Liver (tissue), 8 donors: ENCODE measurements at regions not wholly inside any gene's neighbourhood (a gene's known extent, or its start where the extent isn't known, plus 50 kb on each side); places are given as distances from the start of the nearest gene placed in this dataset.

Source experiments
- DNase-seq: peaks from one replicate; pipeline ENCODE4 v3.0.0-alpha.2; 2017; ENCODE audit warnings: low spot score
- H3K27ac ChIP-seq, 2 donors: one replicate each; pipeline ENCODE4 v1.7.0; 2013; ENCODE audit warnings: inconsistent platforms in 2 of 2, low read length in 2 of 2, control low read depth in 1 of 2, low read depth in 1 of 2, mild to moderate bottlenecking in 1 of 2
- H3K27me3 ChIP-seq, 4 donors: one replicate each; pipeline versions ENCODE4 v1.6.1 to v1.7.0; 2013; ENCODE audit warnings: low read length in 3 of 4, inconsistent platforms in 1 of 4, mild to moderate bottlenecking in 1 of 4, moderate library complexity in 1 of 4; ENCODE audit not compliant: control insufficient read depth in 4 of 4, insufficient read depth in 4 of 4
- H3K36me3 ChIP-seq, 4 donors: one replicate each; pipeline versions ENCODE4 v1.6.1 to v1.7.0; 2013; ENCODE audit warnings: low read length in 3 of 4, mild to moderate bottlenecking in 3 of 4, low read depth in 1 of 4, moderate library complexity in 1 of 4; ENCODE audit not compliant: control insufficient read depth in 4 of 4, insufficient read depth in 3 of 4
- H3K4me1 ChIP-seq, 4 donors: one replicate each; pipeline versions ENCODE4 v1.6.1 to v1.7.0; 2013; ENCODE audit warnings: low read length in 3 of 4, mild to moderate bottlenecking in 3 of 4, moderate library complexity in 1 of 4; ENCODE audit not compliant: control insufficient read depth in 4 of 4, insufficient read depth in 4 of 4
- H3K4me3 ChIP-seq, 3 donors: one replicate each; pipeline versions ENCODE4 v1.6.1 to v1.7.0; 2013; ENCODE audit warnings: low read length in 3 of 3, control low read depth in 1 of 3, low read depth in 1 of 3, mild to moderate bottlenecking in 1 of 3
- H3K9ac ChIP-seq, 2 donors: one replicate each; pipeline ENCODE4 v1.7.0; 2013; ENCODE audit warnings: low read length in 2 of 2, mild to moderate bottlenecking in 2 of 2, moderate library complexity in 2 of 2, control low read depth in 1 of 2, low read depth in 1 of 2
- H3K9me3 ChIP-seq, 4 donors: one replicate each; pipeline versions ENCODE4 v1.6.1 to v1.7.0; 2013; ENCODE audit warnings: low read length in 3 of 4; ENCODE audit not compliant: control insufficient read depth in 4 of 4
- ATF3 ChIP-seq: IDR thresholded peaks from 2 replicates; pipeline ENCODE4 v1.6.1; 2016; ENCODE audit warnings: antibody characterized with exemption
- CTCF ChIP-seq: fragments of 150-350 bp; IDR thresholded peaks from 2 replicates; pipeline ENCODE4 v1.5.1; 2017; ENCODE audit warnings: improper control_type of control experiment, low read depth, low read length; ENCODE audit not compliant: missing input control
- EGR1 ChIP-seq, 2 donors: IDR thresholded peaks; 2 replicates each; pipeline ENCODE4 v1.6.1; 2016 to 2018; ENCODE audit warnings: antibody characterized with exemption in 2 of 2, low read depth in 2 of 2
- FOXA1 ChIP-seq: IDR thresholded peaks from 2 replicates; pipeline ENCODE4 v1.6.1; 2016; ENCODE audit warnings: antibody characterized with exemption
- FOXA2 ChIP-seq: IDR thresholded peaks from 2 replicates; pipeline ENCODE4 v1.6.1; 2016; ENCODE audit warnings: antibody characterized with exemption
- GABPA ChIP-seq, 2 donors: IDR thresholded peaks in 1 of 2; conservative IDR thresholded peaks in 1 of 2; 2 replicates each; pipeline ENCODE4 v1.6.1; 2016; ENCODE audit warnings: antibody characterized with exemption in 2 of 2, mild to moderate bottlenecking in 1 of 2, moderate library complexity in 1 of 2
- HNF4A ChIP-seq, 2 donors: conservative IDR thresholded peaks; 2 replicates each; pipeline ENCODE4 v1.6.1; 2016; ENCODE audit warnings: antibody characterized with exemption in 2 of 2, mild to moderate bottlenecking in 2 of 2
- HNF4G ChIP-seq: IDR thresholded peaks from 2 replicates; pipeline ENCODE4 v1.6.1; 2016; ENCODE audit warnings: antibody characterized with exemption
- JUND ChIP-seq, 2 donors: IDR thresholded peaks; 2 replicates each; pipeline ENCODE4 v1.6.1; 2016; ENCODE audit warnings: antibody characterized with exemption in 2 of 2
- MAX ChIP-seq: IDR thresholded peaks from 2 replicates; pipeline ENCODE4 v1.6.1; 2016; ENCODE audit warnings: antibody characterized with exemption
- NR2F2 ChIP-seq: IDR thresholded peaks from 2 replicates; pipeline ENCODE4 v1.6.1; 2016; ENCODE audit warnings: antibody characterized with exemption
- RAD21 ChIP-seq, 2 donors: IDR thresholded peaks; 2 replicates each; pipeline ENCODE4 v1.6.1; 2016; ENCODE audit warnings: antibody characterized with exemption in 2 of 2, mild to moderate bottlenecking in 2 of 2
- REST ChIP-seq: IDR thresholded peaks from 2 replicates; pipeline ENCODE4 v1.6.1; 2016; ENCODE audit warnings: antibody characterized with exemption, mild to moderate bottlenecking
- RXRA ChIP-seq, 2 donors: IDR thresholded peaks; 2 replicates each; pipeline ENCODE4 v1.6.1; 2017 to 2018; ENCODE audit warnings: antibody characterized with exemption in 2 of 2, mild to moderate bottlenecking in 1 of 2
- SP1 ChIP-seq: IDR thresholded peaks from 2 replicates; pipeline ENCODE4 v1.6.1; 2018; ENCODE audit warnings: antibody characterized with exemption, mild to moderate bottlenecking
- TAF1 ChIP-seq: conservative IDR thresholded peaks from 2 replicates; pipeline ENCODE4 v1.6.1; 2016; ENCODE audit warnings: antibody characterized with exemption, mild to moderate bottlenecking
- YY1 ChIP-seq: IDR thresholded peaks from 2 replicates; pipeline ENCODE4 v1.6.1; 2016; ENCODE audit warnings: antibody characterized with exemption, mild to moderate bottlenecking
- ZBTB33 ChIP-seq: IDR thresholded peaks from 2 replicates; pipeline ENCODE4 v1.6.1; 2016; ENCODE audit warnings: antibody characterized with exemption
- WGBS: extraction: QIAGEN DNeasy Blood & Tissue Kit; methylation state at CpG from one replicate; pipeline ENCODE4 v1.1.7; 2013; 5-methylcytosine and 5-hydroxymethylcytosine counted together
- donor health status: healthy.
- donor health status: healthy.
- donor health status: healthy.
- donor health status: healthy.
- donor health status: healthy.

GRCh38 chr2:138087751-138088593, 123.7 kb downstream of the HNMT start:
- Histone ChIP-seq H3K9ac (no peak overlapping the region), H3K27ac (no peak overlapping the region), H3K4me3 (no peak overlapping the region), H3K36me3 (no peaks in the 10 kb centered on the region), H3K4me1 (peaks cover 0 to 6% (median 2%) of the 10 kb centered on the region in 4 donors), H3K27me3 (no peaks in the 10 kb centered on the region), H3K9me3 (no peaks in the 10 kb centered on the region)
- no peak for DNase-seq
- no peak for TF ChIP-seq ZBTB33
- TF ChIP-seq YY1 = no peak
- no peak for TF ChIP-seq TAF1
- TF ChIP-seq EGR1 (IDR thresholded peaks at IDR 0.05; ENCODE audit: low read depth in 2 of 2) = no peak
- no peak for TF ChIP-seq REST
- no peak for TF ChIP-seq ATF3
- TF ChIP-seq FOXA1 = no peak
- TF ChIP-seq HNF4G = no peak
- no peak for TF ChIP-seq SP1
- TF ChIP-seq RXRA (IDR thresholded peaks at IDR 0.05) = no peak
- TF ChIP-seq JUND (IDR thresholded peaks at IDR 0.05) = no peak
- no peak for TF ChIP-seq RAD21 (IDR thresholded peaks at IDR 0.05)
- WGBS = 75% methylated on average over 13 of the region's 13 CpGs

- H3K36me3 ChIP-seq = no peaks in the 10 kb centered on the region
- no peak for DNase-seq
- H3K4me3 ChIP-seq = no peak overlapping the region
- WGBS = 86% methylated on average over 1 of the region's 1 CpG
- H3K27me3 ChIP-seq = no peaks in the 10 kb centered on the region
- no peak overlapping the region for H3K27ac ChIP-seq
- H3K4me1 ChIP-seq = peaks cover 0 to 6% (median 2%) of the 10 kb centered on the region in 4 donors
- no peak overlapping the region for H3K9ac ChIP-seq
- H3K9me3 ChIP-seq = no peaks in the 10 kb centered on the region
- TF ChIP-seq ATF3 (no peak), FOXA1 (no peak), HNF4G (no peak), REST (no peak), CTCF (peak; percentile 73), MAX (no peak), FOXA2 (no peak), HNF4A (conservative IDR thresholded peaks at IDR 0.05) (peak in 1 of 2 donors; percentile 5), RXRA (IDR thresholded peaks at IDR 0.05) (no peak), GABPA (IDR thresholded peaks at IDR 0.05 in 1 of 2, conservative IDR thresholded peaks at IDR 0.05 in 1 of 2) (no peak), TAF1 (no peak), NR2F2 (no peak), YY1 (no peak)
Measured at GRCh38 chr2:138090330-138090729, 126.1 kb downstream of the HNMT start.
